HEK293 (cell line): ENCODE measurements at regions not wholly inside any gene's neighbourhood (a gene's known extent, or its start where the extent isn't known, plus 50 kb on each side); places are given as distances from the start of the nearest gene placed in this dataset.

Experiments
- REST ChIP-seq: fragments of 450-650 bp; formaldehyde crosslinking; IDR thresholded peaks from 2 replicates; pipeline ENCODE4 v1.5.1; 2016; ENCODE audit warnings: missing biosample characterization, missing genetic modification characterization
- ZNF274 ChIP-seq, 2 experiments: fragments of 200-500 bp in 1 of 2; fragments of 450-650 bp in 1 of 2; sonication (Bioruptor generic) in 1 of 2; formaldehyde crosslinking in 1 of 2; IDR thresholded peaks; 2 replicates each; pipeline versions ENCODE4 v1.5.1 to v1.6.1; 2014 to 2016; ENCODE audit warnings: borderline replicate concordance in 1 of 2, inconsistent platforms in 1 of 2, low read length in 1 of 2, missing biosample characterization in 1 of 2, missing genetic modification characterization in 1 of 2
- ZSCAN5A ChIP-seq: fragments of 450-650 bp; formaldehyde crosslinking; IDR thresholded peaks from 2 replicates; pipeline ENCODE4 v1.5.1; 2016; ENCODE audit warnings: missing biosample characterization, missing genetic modification characterization
- TF ChIP-seq, protein P1 (sequence below): fragments of 450-650 bp; formaldehyde crosslinking; IDR thresholded peaks from 2 replicates; pipeline ENCODE4 v1.5.1; 2016; ENCODE audit warnings: missing biosample characterization, missing genetic modification characterization
- TF ChIP-seq, protein P2 (sequence below): fragments of 450-650 bp; formaldehyde crosslinking; IDR thresholded peaks from 2 replicates; pipeline ENCODE4 v1.5.1; 2016; ENCODE audit warnings: missing biosample characterization, missing genetic modification characterization

DNA sequence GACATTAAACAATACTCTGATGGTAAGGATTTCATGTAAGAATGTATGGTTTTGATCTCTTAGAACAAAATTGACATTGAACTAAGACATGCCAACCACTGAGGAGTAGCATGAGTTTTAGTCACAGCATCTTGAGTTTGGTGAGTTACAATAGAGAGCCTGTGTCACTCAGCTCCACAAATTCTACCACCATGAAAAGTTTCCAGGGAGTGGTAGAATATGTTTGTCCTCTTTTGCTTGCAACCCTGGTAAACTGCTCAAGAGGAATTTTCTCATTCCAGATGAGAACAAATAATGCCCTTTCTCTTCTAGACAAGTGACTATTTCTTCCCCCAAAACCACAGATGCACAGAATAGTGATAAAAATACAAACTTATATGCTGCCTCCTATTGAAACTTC, 502.0 kb upstream of the VRK2 start:
- TF ChIP-seq, protein P1, sequence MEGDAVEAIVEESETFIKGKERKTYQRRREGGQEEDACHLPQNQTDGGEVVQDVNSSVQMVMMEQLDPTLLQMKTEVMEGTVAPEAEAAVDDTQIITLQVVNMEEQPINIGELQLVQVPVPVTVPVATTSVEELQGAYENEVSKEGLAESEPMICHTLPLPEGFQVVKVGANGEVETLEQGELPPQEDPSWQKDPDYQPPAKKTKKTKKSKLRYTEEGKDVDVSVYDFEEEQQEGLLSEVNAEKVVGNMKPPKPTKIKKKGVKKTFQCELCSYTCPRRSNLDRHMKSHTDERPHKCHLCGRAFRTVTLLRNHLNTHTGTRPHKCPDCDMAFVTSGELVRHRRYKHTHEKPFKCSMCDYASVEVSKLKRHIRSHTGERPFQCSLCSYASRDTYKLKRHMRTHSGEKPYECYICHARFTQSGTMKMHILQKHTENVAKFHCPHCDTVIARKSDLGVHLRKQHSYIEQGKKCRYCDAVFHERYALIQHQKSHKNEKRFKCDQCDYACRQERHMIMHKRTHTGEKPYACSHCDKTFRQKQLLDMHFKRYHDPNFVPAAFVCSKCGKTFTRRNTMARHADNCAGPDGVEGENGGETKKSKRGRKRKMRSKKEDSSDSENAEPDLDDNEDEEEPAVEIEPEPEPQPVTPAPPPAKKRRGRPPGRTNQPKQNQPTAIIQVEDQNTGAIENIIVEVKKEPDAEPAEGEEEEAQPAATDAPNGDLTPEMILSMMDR (tag by site-specific recombination), result no peak
- no peak for TF ChIP-seq REST
- TF ChIP-seq ZSCAN5A (tag by site-specific recombination), result no peak
- no peak for TF ChIP-seq ZNF274 (IDR thresholded peaks at IDR 0.05; ENCODE audit: low read length)
- TF ChIP-seq ZNF274 (tag by site-specific recombination; IDR thresholded peaks at IDR 0.05; ENCODE audit: borderline replicate concordance), result no peak
- TF ChIP-seq, protein P2, sequence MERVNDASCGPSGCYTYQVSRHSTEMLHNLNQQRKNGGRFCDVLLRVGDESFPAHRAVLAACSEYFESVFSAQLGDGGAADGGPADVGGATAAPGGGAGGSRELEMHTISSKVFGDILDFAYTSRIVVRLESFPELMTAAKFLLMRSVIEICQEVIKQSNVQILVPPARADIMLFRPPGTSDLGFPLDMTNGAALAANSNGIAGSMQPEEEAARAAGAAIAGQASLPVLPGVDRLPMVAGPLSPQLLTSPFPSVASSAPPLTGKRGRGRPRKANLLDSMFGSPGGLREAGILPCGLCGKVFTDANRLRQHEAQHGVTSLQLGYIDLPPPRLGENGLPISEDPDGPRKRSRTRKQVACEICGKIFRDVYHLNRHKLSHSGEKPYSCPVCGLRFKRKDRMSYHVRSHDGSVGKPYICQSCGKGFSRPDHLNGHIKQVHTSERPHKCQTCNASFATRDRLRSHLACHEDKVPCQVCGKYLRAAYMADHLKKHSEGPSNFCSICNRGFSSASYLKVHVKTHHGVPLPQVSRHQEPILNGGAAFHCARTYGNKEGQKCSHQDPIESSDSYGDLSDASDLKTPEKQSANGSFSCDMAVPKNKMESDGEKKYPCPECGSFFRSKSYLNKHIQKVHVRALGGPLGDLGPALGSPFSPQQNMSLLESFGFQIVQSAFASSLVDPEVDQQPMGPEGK (tag by site-specific recombination), result no peak
